Neural progenitor cell (in vitro differentiated cells): ENCODE measurements at regions not wholly inside any gene's neighbourhood (a gene's known extent, or its start where the extent isn't known, plus 50 kb on each side); places are given as distances from the start of the nearest gene placed in this dataset.

Source experiments
- DNase-seq: peaks from one replicate; pipeline ENCODE4 v3.0.0-alpha.2; 2016; ENCODE audit warnings: low spot score
- H2AFZ ChIP-seq: fragments of 200-600 bp; sonication (generic); replicated peaks from 2 replicates; pipeline ENCODE4 v1.6.1; 2016; ENCODE audit warnings: antibody characterized with exemption
- H3F3A ChIP-seq: fragments of 200-600 bp; sonication (generic); 2 replicates; pipeline ENCODE4 v1.6.1; 2016; ENCODE audit warnings: antibody characterized with exemption, low read depth
- H3K27ac ChIP-seq: fragments of 200-600 bp; sonication (generic); 2 replicates; pipeline ENCODE4 v1.5.1; 2016; ENCODE audit warnings: mild to moderate bottlenecking
- H3K27me3 ChIP-seq: fragments of 200-600 bp; sonication (generic); 2 replicates; pipeline ENCODE4 v1.6.1; 2016; ENCODE audit warnings: mild to moderate bottlenecking, moderate library complexity
- H3K36me3 ChIP-seq: fragments of 200-600 bp; sonication (generic); 2 replicates; pipeline ENCODE4 v1.5.1; 2016
- H3K4me1 ChIP-seq: fragments of 200-600 bp; sonication (generic); 2 replicates; pipeline ENCODE4 v1.6.1; 2016; ENCODE audit warnings: mixed run types
- H3K4me2 ChIP-seq: fragments of 200-600 bp; sonication (generic); 2 replicates; pipeline ENCODE4 v1.6.1; 2016
- H3K4me3 ChIP-seq: fragments of 200-600 bp; sonication (generic); 2 replicates; pipeline ENCODE4 v1.5.1; 2016
- H3K79me2 ChIP-seq: fragments of 200-600 bp; sonication (generic); 2 replicates; pipeline ENCODE4 v1.6.1; 2016; ENCODE audit warnings: low read depth
- H3K9ac ChIP-seq: fragments of 200-600 bp; sonication (generic); 2 replicates; pipeline ENCODE4 v1.6.1; 2016
- H3K9me3 ChIP-seq: fragments of 200-600 bp; sonication (generic); 2 replicates; pipeline ENCODE4 v1.5.1; 2016; ENCODE audit warnings: low read depth
- H4K20me1 ChIP-seq: fragments of 200-600 bp; sonication (generic); 2 replicates; pipeline ENCODE4 v1.6.1; 2016; ENCODE audit warnings: low read depth
- H3K27ac Mint-ChIP-seq: 3 replicates; pipeline ENCODE4 v1.8.0; 2021; ENCODE audit warnings: mixed read lengths
- H3K27me3 Mint-ChIP-seq: 2 replicates; pipeline ENCODE4 v1.8.0; 2022; ENCODE audit warnings: low read depth, mild to moderate bottlenecking, inconsistent platforms, moderate library complexity, mixed read lengths; ENCODE audit not compliant: insufficient read depth
- H3K36me3 Mint-ChIP-seq: 3 replicates; pipeline ENCODE4 v1.8.0; 2021; ENCODE audit warnings: mixed read lengths
- H3K4me1 Mint-ChIP-seq: 3 replicates; pipeline ENCODE4 v1.8.0; 2021; ENCODE audit warnings: mixed read lengths
- H3K4me3 Mint-ChIP-seq: 3 replicates; pipeline ENCODE4 v1.8.0; 2021; ENCODE audit warnings: mild to moderate bottlenecking, moderate library complexity, mixed read lengths
- H3K9me3 Mint-ChIP-seq: 3 replicates; pipeline ENCODE4 v1.8.0; 2020; ENCODE audit warnings: mixed read lengths
- CTCF ChIP-seq: fragments of 200-600 bp; sonication (generic); IDR thresholded peaks from 2 replicates; pipeline ENCODE4 v1.5.1; 2017; ENCODE audit warnings: antibody characterized with exemption, mild to moderate bottlenecking
- EZH2 ChIP-seq: fragments of 200-600 bp; sonication (generic); IDR thresholded peaks from 2 replicates; pipeline ENCODE4 v1.6.1; 2017; ENCODE audit warnings: antibody characterized with exemption, mild to moderate bottlenecking, moderate library complexity
- EZH2phosphoT487 ChIP-seq: fragments of 200-600 bp; sonication (generic); IDR thresholded peaks from 2 replicates; pipeline ENCODE4 v1.6.1; 2017; ENCODE audit warnings: antibody characterized with exemption

- Histone ChIP-seq H3K27me3 (no peaks in the 10 kb centered on the region), H3K27ac (no peak overlapping the region), H3K9ac (no peak overlapping the region), H4K20me1 (no peaks in the 10 kb centered on the region), H3K4me1 (peaks cover 10% of the 10 kb centered on the region), H3K4me2 (no peak overlapping the region), H2AFZ (no peak overlapping the region), H3K79me2 (no peaks in the 10 kb centered on the region), H3K9me3 (no peaks in the 10 kb centered on the region), H3K36me3 (no peaks in the 10 kb centered on the region), H3K4me3 (no peak overlapping the region), H3F3A (no peaks in the 10 kb centered on the region)
- Mint-ChIP-seq H3K4me1 (no peaks in the 10 kb centered on the region), H3K9me3 (peaks cover 6% of the 10 kb centered on the region), H3K36me3 (no peaks in the 10 kb centered on the region), H3K27me3 (no peaks in the 10 kb centered on the region), H3K4me3 (no peak overlapping the region), H3K27ac (no peak overlapping the region)
- no peak for DNase-seq
- TF ChIP-seq EZH2phosphoT487 (no peak), EZH2 (no peak), CTCF (no peak)
Measured at GRCh38 chr3:34569437-34569836, 771.0 kb downstream of the PDCD6IP start.

- Histone ChIP-seq H3K9me3 (no peaks in the 10 kb centered on the region), H4K20me1 (no peaks in the 10 kb centered on the region), H3K4me2 (no peak overlapping the region), H3F3A (no peaks in the 10 kb centered on the region), H3K79me2 (no peaks in the 10 kb centered on the region), H3K9ac (no peak overlapping the region), H3K27ac (no peak overlapping the region), H3K27me3 (no peaks in the 10 kb centered on the region), H2AFZ (peak overlapping the region; percentile 51), H3K36me3 (no peaks in the 10 kb centered on the region), H3K4me3 (no peak overlapping the region), H3K4me1 (peaks cover 10% of the 10 kb centered on the region)
- Mint-ChIP-seq H3K27me3 (no peaks in the 10 kb centered on the region), H3K4me1 (no peaks in the 10 kb centered on the region), H3K27ac (no peak overlapping the region), H3K9me3 (peaks cover 2% of the 10 kb centered on the region), H3K4me3 (no peak overlapping the region), H3K36me3 (no peaks in the 10 kb centered on the region)
- DNase-seq, result no peak
- TF ChIP-seq EZH2, result no peak
- TF ChIP-seq EZH2phosphoT487, result no peak
- TF ChIP-seq CTCF, result no peak
Measured at GRCh38 chr3:34570916-34571705, 772.7 kb downstream of the PDCD6IP start.

GRCh38 chr3:34571714-34572113 lies 773.3 kb downstream of the PDCD6IP start:
- Histone ChIP-seq H3K4me3 (no peak overlapping the region), H3K27me3 (no peaks in the 10 kb centered on the region), H3K9me3 (no peaks in the 10 kb centered on the region), H4K20me1 (no peaks in the 10 kb centered on the region), H3K4me2 (no peak overlapping the region), H3F3A (no peaks in the 10 kb centered on the region), H2AFZ (peak overlapping the region; percentile 51), H3K79me2 (no peaks in the 10 kb centered on the region), H3K27ac (no peak overlapping the region), H3K4me1 (peaks cover 10% of the 10 kb centered on the region), H3K9ac (no peak overlapping the region), H3K36me3 (no peaks in the 10 kb centered on the region)
- H3K27me3 Mint-ChIP-seq, result no peaks in the 10 kb centered on the region
- H3K4me1 Mint-ChIP-seq, result no peaks in the 10 kb centered on the region
- H3K9me3 Mint-ChIP-seq, result no peaks in the 10 kb centered on the region
- TF ChIP-seq EZH2 (no peak), EZH2phosphoT487 (no peak), CTCF (no peak)
- no peak overlapping the region for H3K27ac Mint-ChIP-seq
- DNase-seq, result no peak
- no peak overlapping the region for H3K4me3 Mint-ChIP-seq
- H3K36me3 Mint-ChIP-seq, result no peaks in the 10 kb centered on the region
